HUES48 (cell line): ENCODE measurements at regions not wholly inside any gene's neighbourhood (a gene's known extent, or its start where the extent isn't known, plus 50 kb on each side); places are given as distances from the start of the nearest gene placed in this dataset.
"Not testable (repeated sequence)": the region's sequence is repeated elsewhere in the genome, so short reads cannot be mapped to it uniquely, and the experiment has no call there.

Experiments
- H3K27ac ChIP-seq: one replicate; pipeline ENCODE4 v1.7.0; 2013; ENCODE audit warnings: low read depth, low read length, inconsistent platforms
- H3K27me3 ChIP-seq: 2 replicates; pipeline ENCODE4 v1.6.1; 2013; ENCODE audit warnings: mild to moderate bottlenecking, low read length; ENCODE audit not compliant: control insufficient read depth, insufficient read depth
- H3K36me3 ChIP-seq: 2 replicates; pipeline ENCODE4 v1.6.1; 2013; ENCODE audit warnings: low read length; ENCODE audit not compliant: control insufficient read depth, insufficient read depth
- H3K4me1 ChIP-seq: 2 replicates; pipeline ENCODE4 v1.6.1; 2013; ENCODE audit warnings: mild to moderate bottlenecking, low read length; ENCODE audit not compliant: control insufficient read depth, insufficient read depth
- H3K4me3 ChIP-seq: 2 replicates; pipeline ENCODE4 v1.5.1; 2013; ENCODE audit warnings: mild to moderate bottlenecking, low read depth, low read length
- H3K9ac ChIP-seq: 2 replicates; pipeline ENCODE4 v1.6.1; 2013; ENCODE audit warnings: mild to moderate bottlenecking, low read depth, low read length, moderate library complexity
- H3K9me3 ChIP-seq: 2 replicates; pipeline ENCODE4 v1.6.1; 2013; ENCODE audit warnings: low read length; ENCODE audit not compliant: control insufficient read depth, insufficient read depth

- no peak overlapping the region for H3K4me3 ChIP-seq
- H3K4me1 ChIP-seq, result peaks cover 20% of the 10 kb centered on the region
- no peak overlapping the region for H3K27ac ChIP-seq
- H3K9ac ChIP-seq, result no peak overlapping the region
- no peaks in the 10 kb centered on the region for H3K27me3 ChIP-seq
- H3K9me3 ChIP-seq, result no peaks in the 10 kb centered on the region
- no peaks in the 10 kb centered on the region for H3K36me3 ChIP-seq
Observed at GRCh38 chr2:58480141-58480540, 239.0 kb upstream of the FANCL start.

DNA sequence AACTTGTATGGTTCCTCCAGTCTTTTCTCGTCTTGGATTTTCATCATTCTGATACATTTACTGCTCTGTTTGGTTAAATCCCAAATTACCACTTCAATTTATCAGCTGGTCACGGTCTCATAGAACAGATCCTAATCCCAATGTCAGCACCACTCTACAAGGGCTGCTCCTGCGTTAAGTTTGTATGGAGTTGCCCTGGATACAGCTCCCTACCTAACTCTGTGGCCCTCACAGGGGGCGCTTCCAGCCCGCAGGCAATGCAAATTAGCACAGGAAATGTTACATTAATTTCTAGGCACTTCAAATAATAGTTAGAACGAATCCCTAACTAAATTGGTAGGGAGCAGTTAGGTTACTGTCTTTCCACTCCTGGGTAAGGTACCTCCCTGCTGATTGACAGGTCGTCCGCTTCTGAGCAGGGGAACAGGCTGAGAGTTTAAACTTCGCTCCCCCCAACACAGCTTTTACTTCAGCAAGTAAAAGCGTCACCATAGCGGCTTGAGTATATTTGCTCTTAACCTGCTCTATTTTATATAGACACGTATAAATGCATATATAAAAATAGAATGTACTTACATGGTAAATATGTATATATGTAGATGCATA lies 238.5 kb upstream of the FANCL start:
- Histone ChIP-seq H3K36me3 (no peaks in the 10 kb centered on the region), H3K27ac (no peak overlapping the region), H3K27me3 (no peaks in the 10 kb centered on the region), H3K9me3 (no peaks in the 10 kb centered on the region), H3K4me3 (no peak overlapping the region; the same call in 1 of the 2 replicates), H3K4me1 (peaks cover 20% of the 10 kb centered on the region), H3K9ac (no peak overlapping the region)

- no peak overlapping the region for H3K9ac ChIP-seq
- H3K4me1 ChIP-seq, result peaks cover 20% of the 10 kb centered on the region
- H3K9me3 ChIP-seq, result no peaks in the 10 kb centered on the region
- H3K27ac ChIP-seq, result no peak overlapping the region
- H3K36me3 ChIP-seq, result no peaks in the 10 kb centered on the region
- H3K4me3 ChIP-seq, result no peak overlapping the region
- no peaks in the 10 kb centered on the region for H3K27me3 ChIP-seq
Observed at GRCh38 chr2:58476556-58476955, 235.4 kb upstream of the FANCL start.

DNA sequence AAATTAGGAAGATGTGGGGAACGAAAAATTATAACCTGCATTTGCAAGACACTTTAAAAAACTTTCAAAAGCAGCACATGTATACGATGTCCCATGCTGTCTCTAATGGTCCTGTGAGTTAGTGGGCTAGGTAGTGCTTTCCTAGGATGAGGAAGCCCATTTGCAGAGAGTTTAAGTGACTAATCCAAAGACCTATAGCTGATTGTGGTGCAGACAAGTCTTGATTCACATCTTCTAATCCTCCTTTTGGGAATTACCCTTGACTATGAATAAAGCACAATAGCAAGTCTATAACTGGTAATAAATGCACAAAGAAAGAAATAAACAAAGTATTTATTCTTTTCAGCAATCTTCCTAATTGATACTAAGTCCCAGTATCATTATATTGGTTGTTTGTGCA lies 234.6 kb upstream of the FANCL start:
- Histone ChIP-seq H3K27ac (no peak overlapping the region), H3K4me1 (peaks cover 20% of the 10 kb centered on the region), H3K9ac (no peak overlapping the region), H3K9me3 (no peaks in the 10 kb centered on the region), H3K4me3 (no peak overlapping the region), H3K36me3 (no peaks in the 10 kb centered on the region), H3K27me3 (no peaks in the 10 kb centered on the region)

- no peaks in the 10 kb centered on the region for H3K9me3 ChIP-seq
- no peak overlapping the region for H3K4me3 ChIP-seq
- H3K4me1 ChIP-seq, result peaks cover 5% of the 10 kb centered on the region; the same call in 1 of the 2 replicates
- H3K27ac ChIP-seq, result no peak overlapping the region
- H3K36me3 ChIP-seq, result no peaks in the 10 kb centered on the region
- no peak overlapping the region for H3K9ac ChIP-seq
- H3K27me3 ChIP-seq, result no peaks in the 10 kb centered on the region
Observed at GRCh38 chr2:58473165-58473564, 232.0 kb upstream of the FANCL start.

DNA sequence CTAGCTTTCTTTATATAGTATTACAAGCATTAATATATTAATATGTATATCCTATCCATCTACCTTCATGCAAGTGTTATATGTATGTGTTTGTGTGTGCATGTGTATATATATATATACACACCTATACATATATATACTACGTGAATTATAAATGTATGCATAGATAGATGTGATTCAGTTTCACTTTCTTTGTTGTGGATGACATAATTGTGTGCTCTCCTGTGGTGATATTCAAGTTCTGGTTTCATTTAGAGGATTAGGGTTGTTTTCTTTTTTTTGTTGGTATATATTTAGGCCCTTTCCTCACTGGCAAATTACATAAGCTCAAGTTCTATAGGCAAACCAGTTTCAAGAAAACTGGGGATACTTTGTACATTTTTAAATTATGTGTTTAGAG lies 225.7 kb upstream of the FANCL start:
- H3K27me3 ChIP-seq, result no peaks in the 10 kb centered on the region
- no peak overlapping the region for H3K9ac ChIP-seq
- H3K36me3 ChIP-seq, result no peaks in the 10 kb centered on the region
- no peaks in the 10 kb centered on the region for H3K9me3 ChIP-seq
- no peak overlapping the region for H3K27ac ChIP-seq
- H3K4me1 ChIP-seq, result no peaks in the 10 kb centered on the region; the same call in 1 of the 2 replicates
- no peak overlapping the region for H3K4me3 ChIP-seq

DNA sequence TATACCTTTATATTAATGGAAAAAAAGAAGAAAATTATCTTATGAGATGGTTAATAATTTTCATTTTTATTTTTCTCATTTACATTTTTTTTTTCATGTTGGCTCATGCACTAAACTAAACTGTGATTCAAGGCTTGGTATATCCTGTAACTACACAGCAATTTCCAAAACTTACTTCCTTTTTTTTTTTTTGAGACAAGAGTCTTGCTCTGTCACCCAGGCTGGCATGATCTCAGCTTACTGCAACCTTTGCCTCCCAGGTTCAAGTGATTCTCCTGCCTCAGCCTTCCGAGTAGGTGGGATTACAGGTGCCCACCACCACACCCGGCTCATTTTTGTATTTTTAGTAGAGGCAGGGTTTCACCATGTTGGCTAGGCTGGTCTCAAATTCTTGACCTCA lies 224.9 kb upstream of the FANCL start:
- H3K36me3 ChIP-seq, H3K4me3 ChIP-seq, H3K9me3 ChIP-seq, H3K4me1 ChIP-seq, H3K27ac ChIP-seq, H3K27me3 ChIP-seq, H3K9ac ChIP-seq: not testable (repeated sequence)

GRCh38 chr2:58460670-58461069 lies 219.5 kb upstream of the FANCL start:
- Histone ChIP-seq H3K36me3 (no peaks in the 10 kb centered on the region), H3K4me3 (no peak overlapping the region)

GRCh38 chr2:58449286-58450010 lies 208.3 kb upstream of the FANCL start:
- Histone ChIP-seq H3K27ac (no peak overlapping the region), H3K9ac (no peak overlapping the region), H3K9me3 (no peaks in the 10 kb centered on the region), H3K4me3 (no peak overlapping the region; the same call in 1 of the 2 replicates), H3K4me1 (peaks cover 36% of the 10 kb centered on the region), H3K36me3 (no peaks in the 10 kb centered on the region), H3K27me3 (no peaks in the 10 kb centered on the region)

More at GRCh38 chr2:58460670-58461069, 219.5 kb upstream of the FANCL start:
- no peaks in the 10 kb centered on the region for H3K4me1 ChIP-seq
- no peaks in the 10 kb centered on the region for H3K9me3 ChIP-seq
- H3K9ac ChIP-seq, result no peak overlapping the region
- no peak overlapping the region for H3K27ac ChIP-seq
- no peaks in the 10 kb centered on the region for H3K27me3 ChIP-seq

DNA sequence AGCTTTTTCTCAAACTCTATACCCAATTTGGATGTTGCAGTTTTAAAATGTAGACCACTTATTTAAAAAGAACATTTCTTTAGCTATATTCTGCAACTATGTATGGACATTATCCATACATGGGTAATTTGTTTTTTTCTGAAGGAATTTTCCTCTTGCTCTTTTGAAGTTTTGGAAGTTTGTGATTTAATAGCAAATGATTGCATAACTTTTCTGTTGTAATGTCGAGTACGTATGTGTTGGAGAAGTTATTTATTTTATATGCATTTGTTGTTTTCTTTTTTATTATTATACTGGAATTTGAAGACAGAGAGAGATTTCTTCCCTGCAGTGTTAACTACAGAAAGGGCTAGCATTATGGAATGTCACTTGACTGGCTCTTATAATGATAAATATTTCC lies 207.7 kb upstream of the FANCL start:
- no peaks in the 10 kb centered on the region for H3K9me3 ChIP-seq
- peaks cover 41% of the 10 kb centered on the region for H3K4me1 ChIP-seq
- no peaks in the 10 kb centered on the region for H3K27me3 ChIP-seq
- no peak overlapping the region; the same call in 1 of the 2 replicates for H3K4me3 ChIP-seq
- H3K27ac ChIP-seq, result no peak overlapping the region
- no peak overlapping the region for H3K9ac ChIP-seq
- no peaks in the 10 kb centered on the region for H3K36me3 ChIP-seq

DNA sequence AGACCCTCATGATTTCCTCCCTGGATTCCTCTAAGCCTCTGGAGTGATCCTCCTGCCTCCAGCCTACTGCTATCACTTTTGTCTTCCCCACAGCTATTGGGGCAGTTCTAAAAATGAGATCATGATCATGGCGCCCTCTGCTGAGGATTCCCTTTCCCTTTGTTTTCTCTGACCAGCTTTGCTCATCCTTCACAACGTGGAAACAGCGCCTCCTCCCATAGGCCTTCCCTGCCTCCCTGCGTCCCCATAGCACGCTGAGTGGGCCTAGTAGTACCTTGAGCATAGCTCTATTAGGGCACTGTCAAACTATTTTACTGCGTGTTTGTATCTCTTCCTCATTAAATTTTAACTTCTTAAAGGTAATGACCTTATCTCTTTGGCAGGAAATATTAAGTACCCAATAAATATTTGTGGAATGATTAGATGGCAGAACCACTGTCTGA lies 207.0 kb upstream of the FANCL start:
- Histone ChIP-seq H3K9me3 (no peaks in the 10 kb centered on the region), H3K9ac (peak overlapping the region; percentile 23; the same call in 1 of the 2 replicates), H3K27ac (peak overlapping the region; percentile 34), H3K27me3 (no peaks in the 10 kb centered on the region), H3K4me1 (peaks cover 41% of the 10 kb centered on the region), H3K4me3 (no peak overlapping the region), H3K36me3 (no peaks in the 10 kb centered on the region)
